ENCODE measurements at regions not wholly inside any gene's neighbourhood (a gene's known extent, or its start where the extent isn't known, plus 50 kb on each side); places are given as distances from the start of the nearest gene placed in this dataset.

GRCh38 chr1:105830571-105831146, 1225.8 kb upstream of the PRMT6 start:
- no peaks in the 10 kb centered on the region for H3K27me3 Mint-ChIP-seq (ENCODE audit: low read depth)
- WGBS (ENCODE audit: extremely low coverage, insufficient read length, low lambda C conversion rate): no CpG with 5 or more reads among the region's 3 CpGs
- TF ChIP-seq CTCF (conservative IDR thresholded peaks at IDR 0.05): no peak

More at GRCh38 chr1:105830571-105831146, 1225.8 kb upstream of the PRMT6 start:
- Histone ChIP-seq H2BK12ac (ENCODE audit: insufficient read length, low read depth, low read length) (no peak overlapping the region), H2BK5ac (ENCODE audit: insufficient read length, low read length) (no peak overlapping the region), H3K9me3 (ENCODE audit: control insufficient read depth, low read depth, low read length) (no peaks in the 10 kb centered on the region), H3K23me2 (ENCODE audit: insufficient read length, low read depth, low read length, poor library complexity, severe bottlenecking) (no peaks in the 10 kb centered on the region), H3K79me2 (ENCODE audit: insufficient read depth, low read length) (no peaks in the 10 kb centered on the region), H4K20me1 (ENCODE audit: control insufficient read depth, insufficient read depth, insufficient read length) (no peaks in the 10 kb centered on the region), H3K79me1 (ENCODE audit: insufficient read depth, low read depth, low read length, poor library complexity, severe bottlenecking) (no peaks in the 10 kb centered on the region), H2BK15ac (ENCODE audit: low read depth, low read length) (no peak overlapping the region), H3K4me2 (ENCODE audit: insufficient read depth, insufficient read length, low read length) (no peak overlapping the region), H3K18ac (ENCODE audit: insufficient read length, low read depth, low read length) (no peak overlapping the region), H3K4me1 (ENCODE audit: insufficient read depth, low read length) (no peaks in the 10 kb centered on the region), H2AFZ (ENCODE audit: low read length) (no peak overlapping the region), H2AK5ac (ENCODE audit: insufficient read length, low read length) (no peak overlapping the region), H3T11ph (ENCODE audit: low read length) (no peak overlapping the region), H4K8ac (replicated peaks; ENCODE audit: insufficient read length, low read depth, low read length) (no peak overlapping the region), H3K27ac (ENCODE audit: insufficient read length, low read depth, low read length) (no peak overlapping the region), H4K5ac (ENCODE audit: insufficient read length, low read depth, low read length) (no peak overlapping the region), H3K23ac (ENCODE audit: insufficient read length, low read depth, low read length) (no peak overlapping the region), H2BK120ac (ENCODE audit: low read depth, low read length, poor library complexity, severe bottlenecking) (no peak overlapping the region), H3K4ac (ENCODE audit: low read depth, low read length) (no peak overlapping the region), H3K9ac (ENCODE audit: extremely low read depth, insufficient read length, low read length) (no peak overlapping the region), H2BK20ac (ENCODE audit: low read depth, low read length, poor library complexity, severe bottlenecking) (no peak overlapping the region), H3K27me3 (ENCODE audit: insufficient read depth, low read length) (no peaks in the 10 kb centered on the region), H4K91ac (ENCODE audit: insufficient read length, low read depth, low read length) (no peak overlapping the region), H3K14ac (ENCODE audit: insufficient read depth, low read length) (no peak overlapping the region), H3K56ac (ENCODE audit: insufficient read length, low read depth, low read length) (no peak overlapping the region)
- Mint-ChIP-seq H3K4me1 (no peaks in the 10 kb centered on the region), H3K9me3 (no peaks in the 10 kb centered on the region), H3K27ac (no peak overlapping the region), H3K36me3 (ENCODE audit: insufficient read depth in 1 of 3, low read depth in 3 of 3) (no peaks in the 10 kb centered on the region), H3K4me3 (no peak overlapping the region)
- no peak for DNase-seq

All from H9 (cell line).